ENCODE measurements at regions not wholly inside any gene's neighbourhood (a gene's known extent, or its start where the extent isn't known, plus 50 kb on each side); places are given as distances from the start of the nearest gene placed in this dataset.

DNA sequence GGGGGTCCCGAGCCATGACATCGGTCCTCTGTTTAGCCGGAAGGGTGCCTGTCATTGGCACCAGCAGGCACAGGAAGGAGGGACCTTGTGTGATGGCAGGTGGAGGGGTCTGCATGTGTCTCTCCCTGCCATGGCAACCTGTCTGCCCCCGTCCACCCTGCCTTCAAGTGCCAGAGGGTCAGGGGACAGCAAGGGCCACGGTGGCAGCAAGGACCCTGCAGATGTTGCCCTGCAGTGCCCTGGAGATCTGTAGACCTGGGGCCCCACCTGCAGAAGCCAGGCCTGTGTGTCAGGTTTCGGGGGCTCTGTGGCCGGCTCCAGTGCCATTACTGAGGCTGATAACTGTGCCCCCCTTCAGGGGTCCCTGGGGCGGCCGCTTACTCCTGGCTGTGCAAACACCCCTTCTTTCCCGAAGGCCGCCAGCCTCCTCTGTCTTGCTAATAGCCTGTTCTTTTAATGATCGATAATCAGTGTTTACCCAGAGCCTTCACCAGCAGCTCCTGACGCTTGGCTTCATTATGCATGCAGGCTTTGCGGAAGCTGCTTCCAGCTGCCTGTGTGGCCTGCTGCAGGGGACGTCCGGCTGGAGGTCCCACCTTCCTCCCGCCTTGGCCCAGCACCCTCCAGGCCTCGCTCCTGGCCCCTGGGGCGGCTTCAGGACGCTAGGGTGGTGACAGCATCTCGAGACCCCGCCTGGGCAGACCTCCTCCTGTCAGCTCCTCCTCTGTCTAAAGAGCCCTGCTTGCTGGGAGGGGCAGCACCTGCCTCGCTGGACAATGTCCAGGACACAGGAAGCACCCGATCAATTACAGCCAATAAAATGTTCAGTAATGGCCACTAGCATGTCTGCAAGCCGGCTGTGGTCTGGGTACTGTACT lies 153.0 kb downstream of the KIF26A start:
- no peak for DNase-seq (ENCODE audit: low spot score)

DNA sequence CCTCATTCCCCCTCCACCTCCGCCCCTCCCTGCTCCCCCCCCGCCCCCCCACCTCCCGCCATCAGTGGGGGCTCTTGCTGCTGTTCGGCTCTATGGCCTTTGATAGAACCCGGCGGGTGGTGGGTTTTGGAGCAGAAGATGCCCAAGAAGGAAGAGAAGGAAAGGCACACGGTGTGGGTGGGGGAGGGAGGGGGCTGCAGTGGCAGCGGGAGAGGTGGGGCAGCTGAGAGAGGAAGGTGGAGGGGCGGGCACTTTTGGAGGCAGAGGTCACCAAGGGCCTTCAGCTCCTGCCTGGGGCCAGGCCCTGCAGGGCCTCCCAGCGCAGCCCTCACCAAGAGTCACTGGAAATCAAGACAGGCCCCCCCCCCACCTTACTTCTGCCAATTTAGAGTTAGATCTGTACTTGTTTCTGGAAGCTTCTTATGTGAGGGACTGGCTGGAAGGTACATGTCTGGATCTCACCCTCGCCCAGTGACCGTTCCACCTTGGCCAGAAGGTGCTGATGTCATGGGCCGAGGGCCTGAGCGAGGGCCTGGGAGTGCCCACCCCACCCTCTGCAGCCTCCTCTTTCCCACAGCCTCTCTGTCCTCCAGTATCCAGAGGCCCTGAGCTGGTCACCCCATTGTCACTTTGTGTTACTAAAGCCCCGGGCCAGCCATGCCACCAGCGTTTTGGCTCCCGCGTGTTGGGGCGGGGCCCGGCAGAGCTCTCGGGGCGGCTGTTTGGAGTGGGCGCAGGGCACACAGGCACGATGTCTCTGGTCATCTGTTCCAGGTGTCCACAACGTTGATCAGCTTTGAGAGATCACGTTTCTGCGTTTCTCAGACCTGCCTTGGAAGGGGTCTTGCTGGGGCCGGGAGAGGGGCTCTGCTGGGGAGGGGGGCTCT lies 153.9 kb downstream of the KIF26A start:
- DNase-seq (ENCODE audit: low spot score) = no peak

DNA sequence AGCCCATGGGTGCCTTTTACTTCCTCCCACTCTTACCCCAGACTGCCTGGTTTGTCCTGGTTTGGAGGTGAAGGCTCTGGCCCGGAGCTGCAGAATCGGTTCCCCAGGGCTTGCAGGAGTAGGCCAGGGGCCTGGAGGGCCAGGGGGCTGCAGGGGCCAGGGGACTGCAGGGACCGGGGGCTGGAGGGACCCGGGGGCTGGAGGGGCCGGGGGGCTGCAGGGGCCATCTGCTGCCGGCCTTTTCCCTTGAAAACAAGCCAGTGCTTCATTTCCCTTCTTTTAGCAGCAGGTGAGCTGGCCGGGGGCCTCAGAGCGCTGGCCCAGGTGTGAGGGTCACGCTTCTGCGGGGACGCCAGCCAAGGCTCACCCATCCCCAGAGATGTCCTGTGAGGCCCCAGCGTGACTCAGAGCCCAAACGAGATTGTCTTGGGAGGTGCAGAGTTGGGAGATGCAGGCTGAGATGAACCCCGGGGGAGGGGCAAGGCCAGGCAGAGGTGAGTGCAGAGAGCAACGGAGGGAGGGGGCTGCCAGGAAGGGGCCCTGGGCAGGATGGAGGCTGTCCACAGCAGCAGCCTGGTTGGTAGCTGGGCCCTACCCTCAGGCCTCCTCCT lies 154.9 kb downstream of the KIF26A start:
- DNase-seq (ENCODE audit: low spot score) = no peak

DNA sequence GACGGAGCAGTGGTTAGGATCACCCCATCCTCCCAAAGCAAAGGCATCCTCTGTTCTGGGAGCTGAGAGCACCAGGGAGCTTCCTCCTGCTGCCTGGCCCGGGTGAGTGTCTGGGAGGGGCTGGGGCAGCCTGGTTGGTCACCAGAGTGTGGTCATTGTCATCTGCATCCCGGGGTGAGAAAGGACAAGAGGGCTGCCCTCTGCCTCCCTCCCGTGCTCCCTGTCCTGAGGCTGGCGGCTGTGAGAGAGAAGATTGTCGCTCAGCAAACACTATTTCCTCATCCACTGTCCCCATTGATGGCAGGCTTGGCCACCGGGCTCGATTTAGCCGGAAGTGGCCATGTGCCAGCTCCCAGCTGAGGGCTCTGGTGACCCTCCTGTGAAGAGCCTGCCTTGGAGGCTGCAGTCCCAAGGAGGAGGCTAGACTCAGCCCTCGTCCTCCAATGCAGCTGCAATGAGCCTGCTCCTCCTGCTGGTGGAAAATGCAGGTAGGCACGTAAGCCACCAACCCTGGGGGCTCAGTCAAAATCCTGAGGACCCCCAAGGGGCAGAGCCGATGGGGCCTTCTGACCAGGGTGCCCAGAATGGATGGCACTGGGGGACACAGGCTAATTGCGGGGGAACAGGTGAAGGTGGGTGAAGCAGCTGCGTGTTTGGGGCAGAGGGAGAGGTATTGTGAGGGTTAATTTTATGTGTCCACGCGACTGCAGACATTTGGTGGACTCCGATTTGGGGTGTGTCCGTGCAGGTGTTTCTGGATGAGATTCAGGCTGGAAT lies 155.7 kb downstream of the KIF26A start:
- no peak for DNase-seq (ENCODE audit: low spot score)

DNA sequence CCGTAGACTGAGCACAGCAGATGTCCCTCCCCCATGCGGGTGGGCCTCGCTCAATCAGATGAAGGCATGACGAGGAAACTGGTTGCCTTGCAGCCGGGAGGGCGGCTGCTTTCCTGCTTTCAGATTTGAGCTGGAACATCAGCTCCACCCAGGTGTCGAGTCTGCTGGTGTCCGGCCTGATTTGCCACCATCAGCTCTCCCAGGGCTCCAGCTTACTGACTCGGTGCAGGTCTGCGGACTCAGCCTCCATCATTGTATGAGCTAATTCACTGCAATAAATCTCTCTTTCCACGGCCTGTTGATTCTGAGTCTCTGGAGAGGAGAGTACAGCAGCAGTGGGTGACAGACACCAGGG lies 156.2 kb downstream of the KIF26A start:
- DNase-seq (ENCODE audit: low spot score) = no peak

DNA sequence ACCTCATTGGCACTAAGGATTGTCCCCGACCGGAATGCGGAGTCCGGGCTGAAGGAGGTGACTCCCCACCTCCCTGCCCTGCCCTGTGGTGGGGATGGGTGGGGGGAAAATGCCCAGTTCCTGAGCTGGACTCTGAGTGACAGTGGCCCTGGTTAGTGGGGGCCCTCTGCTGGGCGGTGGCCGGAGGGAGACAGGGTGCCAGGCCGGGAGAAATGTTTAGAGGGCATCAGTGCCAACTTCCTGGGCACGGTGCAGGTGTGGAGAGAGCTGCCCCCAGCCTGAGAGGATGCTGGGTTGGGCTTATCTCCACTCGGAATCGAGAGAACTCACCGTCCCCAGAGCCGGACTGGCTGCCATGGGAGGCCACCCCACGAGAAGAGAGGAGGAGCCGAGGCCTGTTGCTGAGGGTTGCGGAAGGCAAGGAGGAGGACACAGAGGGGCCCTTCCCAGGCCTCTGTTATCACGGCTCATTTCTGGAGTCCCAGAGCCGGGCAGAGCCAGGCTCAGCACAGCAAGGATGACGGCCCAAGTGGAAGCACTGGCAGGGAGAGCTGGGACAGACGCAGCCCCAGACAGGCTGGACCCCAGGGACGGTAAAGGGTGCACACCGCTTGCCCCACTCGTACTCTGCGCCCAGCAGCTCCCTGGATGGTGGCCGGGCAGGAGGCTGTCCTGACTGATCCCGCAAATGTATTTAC lies 156.7 kb downstream of the KIF26A start:
- DNase-seq (ENCODE audit: low spot score) = no peak

DNA sequence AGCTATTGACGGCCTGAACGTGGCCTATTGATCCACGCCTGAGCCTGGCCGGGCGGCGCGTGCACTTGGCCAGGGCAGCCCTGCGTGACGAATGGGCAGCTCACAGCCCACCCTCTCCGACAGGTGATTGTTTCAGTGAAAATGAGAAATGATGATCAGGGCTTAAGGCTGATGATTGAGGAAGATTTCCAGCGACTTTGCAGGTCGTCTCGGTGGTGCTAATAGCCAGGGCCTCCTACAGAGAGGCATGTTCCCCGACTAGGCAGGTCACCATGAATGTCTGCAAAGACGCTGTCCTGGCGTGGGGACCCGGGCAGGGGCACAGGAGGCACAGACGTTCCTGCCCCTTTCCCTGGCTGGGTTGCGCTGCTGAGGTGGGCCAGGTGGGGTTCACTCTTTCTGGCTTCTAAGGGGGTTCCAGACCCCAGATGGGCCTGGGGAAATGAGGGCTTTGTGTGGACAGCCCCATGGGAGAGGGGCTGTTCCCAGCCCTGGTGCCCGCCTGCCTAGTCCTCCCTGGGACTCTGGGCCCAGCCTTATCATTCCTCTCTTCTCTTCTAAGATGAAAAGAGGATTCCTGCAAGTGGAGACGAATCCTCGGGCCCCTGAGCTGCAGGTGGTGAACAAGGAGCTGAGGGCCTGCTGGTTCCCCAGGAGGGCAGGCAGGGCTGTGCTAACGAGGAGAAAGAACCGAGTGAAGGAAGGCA lies 157.4 kb downstream of the KIF26A start:
- DNase-seq (ENCODE audit: low spot score) = no peak

DNA sequence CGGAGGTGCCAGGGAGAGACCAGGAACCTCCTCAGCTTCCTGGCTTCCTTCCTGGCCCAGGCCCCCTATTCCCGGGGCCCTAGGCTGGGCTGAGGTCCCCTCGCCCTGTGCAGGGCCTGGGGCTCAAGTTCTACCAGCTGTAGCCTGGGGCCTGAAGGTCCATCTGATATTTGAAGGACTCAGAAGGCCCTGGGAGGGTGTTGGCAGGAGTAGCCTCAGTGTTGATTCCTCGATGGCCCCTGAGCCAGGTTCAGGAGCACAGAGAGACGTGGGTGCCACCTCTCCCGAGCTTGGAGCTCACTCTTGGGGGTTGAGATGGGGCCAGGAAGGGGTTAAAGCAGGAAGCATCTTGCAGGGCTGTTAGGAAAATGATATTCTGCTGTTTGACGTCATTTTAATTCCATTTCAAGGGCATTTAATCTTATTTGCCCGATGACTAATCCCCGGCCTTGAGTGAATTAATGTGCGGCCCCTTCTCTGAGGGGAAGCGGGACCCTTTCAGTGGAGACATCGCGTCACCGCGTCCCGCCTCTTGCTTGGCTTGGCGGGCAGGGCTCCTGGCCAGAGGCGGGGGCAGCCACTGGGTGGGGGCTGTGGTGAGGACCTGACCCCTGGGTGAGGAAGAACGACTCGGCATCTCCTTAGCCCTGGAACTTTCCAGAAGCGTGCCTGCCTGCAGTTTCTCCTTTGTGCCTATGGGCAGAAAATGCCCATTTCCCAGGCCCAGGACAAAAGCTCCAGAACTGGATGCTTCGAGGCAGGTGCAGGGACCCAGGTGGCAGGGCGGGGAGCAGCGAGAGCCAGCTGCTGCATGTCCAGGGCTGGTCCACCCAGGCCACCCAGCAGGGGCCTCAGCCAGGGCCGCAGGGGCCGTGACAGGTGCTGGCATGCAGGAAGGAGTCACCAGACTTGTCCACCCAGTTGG lies 158.3 kb downstream of the KIF26A start:
- DNase-seq (ENCODE audit: low spot score) = no peak

DNA sequence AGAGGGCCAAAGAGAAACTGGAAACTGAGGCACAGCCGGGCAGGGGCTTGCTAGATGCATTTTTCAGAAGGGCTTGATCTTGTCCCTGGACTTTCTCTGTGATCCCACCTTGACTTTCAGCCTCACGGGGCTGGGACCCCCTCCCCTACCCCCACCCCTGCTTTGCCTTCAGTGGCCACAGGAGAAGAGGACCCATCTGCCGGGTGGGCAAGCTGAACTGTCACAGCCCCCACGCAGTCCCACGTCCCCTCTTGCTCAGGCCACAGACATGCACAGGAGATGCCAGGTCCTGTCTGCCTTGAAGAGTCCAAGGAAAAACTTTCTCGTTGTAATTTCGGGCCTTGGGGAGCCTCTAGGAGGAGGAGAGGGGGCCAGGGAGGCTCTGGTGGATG lies 158.9 kb downstream of the KIF26A start:
- DNase-seq (ENCODE audit: low spot score) = no peak

DNA sequence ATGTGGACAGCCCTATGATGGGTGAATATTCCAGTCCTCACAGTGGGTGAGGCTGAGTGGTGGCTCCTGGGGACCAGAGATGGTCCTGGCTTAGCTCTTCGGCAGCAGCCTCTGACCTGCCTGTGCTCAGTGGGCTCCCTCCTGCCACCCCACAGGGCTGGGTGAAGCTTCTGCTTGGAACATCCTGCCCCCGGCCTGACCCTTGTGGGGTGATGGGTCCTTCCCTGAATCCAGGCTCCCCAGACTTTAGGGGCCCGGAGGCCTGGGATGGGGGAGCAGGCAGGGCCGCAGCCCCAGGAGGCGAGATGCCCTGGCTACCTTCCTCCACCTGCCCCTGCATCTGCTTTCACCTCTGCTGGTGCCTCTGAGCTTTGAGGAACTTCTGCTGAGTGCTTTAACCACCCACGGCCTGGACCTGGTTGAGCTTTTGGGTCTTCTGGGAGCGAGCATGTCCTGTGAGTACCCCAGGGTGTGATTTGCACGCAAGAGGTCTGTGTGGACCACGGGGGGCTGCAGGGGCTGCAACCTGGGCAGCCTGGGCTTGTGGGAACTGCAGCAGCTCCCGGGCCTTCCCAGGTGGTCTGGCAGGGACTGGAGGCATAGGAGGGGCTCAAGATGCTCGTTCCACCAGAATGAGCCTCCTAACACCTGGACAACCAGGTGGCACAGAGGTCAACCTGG lies 159.5 kb downstream of the KIF26A start:
- no peak for DNase-seq (ENCODE audit: low spot score)

DNA sequence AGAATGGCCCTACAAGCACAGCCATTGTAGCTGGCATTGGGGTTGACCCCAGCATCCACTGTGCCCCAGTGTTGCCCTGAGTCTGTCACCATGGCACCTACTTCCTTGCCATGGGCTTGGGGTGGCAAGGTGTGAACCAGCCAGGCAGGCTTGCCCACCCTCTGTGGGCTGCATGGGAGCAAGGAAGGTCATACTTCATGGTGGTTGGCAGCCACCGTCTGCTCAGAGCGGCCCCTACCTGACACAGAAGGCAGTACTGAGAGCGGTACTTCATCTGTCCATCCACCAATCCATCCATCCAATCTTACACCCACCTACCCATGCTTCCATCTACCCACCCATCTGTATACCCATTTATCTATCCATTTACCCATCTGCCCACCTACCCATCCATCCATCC lies 160.1 kb downstream of the KIF26A start:
- DNase-seq (ENCODE audit: low spot score) = no peak

DNA sequence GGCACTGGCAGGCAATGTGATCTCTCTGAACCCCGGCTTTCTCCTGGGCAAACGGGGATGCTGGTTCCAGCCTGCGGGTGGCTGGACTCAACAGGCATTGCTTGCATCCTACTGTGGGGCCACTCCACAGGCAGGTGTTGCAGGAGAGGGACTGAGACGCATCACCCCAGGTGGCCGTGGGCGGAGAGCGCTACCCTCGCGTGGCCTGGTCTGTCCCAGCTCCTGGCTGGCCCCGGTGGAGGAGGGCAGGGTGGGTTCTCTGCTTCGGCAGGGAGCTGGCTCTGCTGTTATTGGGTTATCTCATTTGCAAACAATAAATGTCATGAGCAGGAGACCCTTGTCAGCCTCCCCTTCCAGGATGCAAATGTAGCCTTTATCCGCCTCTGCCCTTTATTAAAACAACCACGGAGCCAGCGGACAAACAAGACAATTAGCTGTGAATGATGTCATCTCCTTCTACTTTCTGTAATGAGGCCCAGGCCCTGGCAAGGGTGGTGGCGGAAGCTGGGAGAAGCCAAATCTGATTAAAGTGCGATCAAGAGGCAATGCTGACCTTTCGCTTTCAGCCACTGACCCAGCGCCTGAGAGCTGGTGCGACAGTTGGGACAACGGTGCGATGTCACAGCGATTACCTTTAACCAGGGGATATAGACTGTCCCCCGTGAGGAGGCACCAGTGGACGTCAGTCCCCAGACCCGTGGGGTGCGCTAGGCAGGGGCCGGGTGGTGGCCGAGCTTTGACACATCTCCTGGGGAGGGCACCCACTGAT lies 161.8 kb downstream of the KIF26A start:
- no peak for DNase-seq (ENCODE audit: low spot score)

DNA sequence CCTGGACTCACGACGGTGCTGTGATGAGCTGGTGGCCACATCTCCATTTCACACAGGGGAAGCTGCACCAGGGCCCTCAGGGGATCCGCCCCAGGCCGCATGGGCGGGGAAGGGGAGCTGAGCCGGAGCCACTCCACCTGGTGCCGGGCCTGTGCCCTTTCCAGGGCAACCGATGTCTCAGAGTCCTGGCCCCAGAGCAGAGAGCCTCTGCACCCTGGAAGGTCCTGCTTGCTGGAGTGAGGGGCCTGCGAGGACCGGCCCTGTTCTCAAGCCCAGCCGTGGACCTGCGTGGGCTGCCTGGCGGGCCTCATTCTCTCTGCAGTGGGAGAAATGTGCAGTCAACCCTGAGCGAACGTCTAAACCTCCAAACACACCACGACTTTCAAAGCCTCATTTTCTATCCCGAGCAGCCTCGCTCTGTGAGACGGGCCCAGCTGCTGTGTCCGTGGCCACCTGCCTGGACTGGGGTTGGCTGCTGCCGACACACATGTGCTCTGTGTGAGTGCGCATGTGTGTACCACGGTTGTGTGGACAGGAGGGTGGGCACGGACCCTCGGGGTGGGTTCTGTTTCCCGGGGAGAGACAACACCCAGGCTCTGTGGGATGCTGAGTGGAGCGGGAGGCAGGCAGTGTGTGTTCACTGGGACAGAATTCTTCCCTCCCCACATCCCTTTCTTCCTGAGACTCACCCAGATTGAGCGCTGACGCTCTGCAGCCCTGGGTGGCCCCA lies 163.5 kb downstream of the KIF26A start:
- DNase-seq (ENCODE audit: low spot score) = no peak

DNA sequence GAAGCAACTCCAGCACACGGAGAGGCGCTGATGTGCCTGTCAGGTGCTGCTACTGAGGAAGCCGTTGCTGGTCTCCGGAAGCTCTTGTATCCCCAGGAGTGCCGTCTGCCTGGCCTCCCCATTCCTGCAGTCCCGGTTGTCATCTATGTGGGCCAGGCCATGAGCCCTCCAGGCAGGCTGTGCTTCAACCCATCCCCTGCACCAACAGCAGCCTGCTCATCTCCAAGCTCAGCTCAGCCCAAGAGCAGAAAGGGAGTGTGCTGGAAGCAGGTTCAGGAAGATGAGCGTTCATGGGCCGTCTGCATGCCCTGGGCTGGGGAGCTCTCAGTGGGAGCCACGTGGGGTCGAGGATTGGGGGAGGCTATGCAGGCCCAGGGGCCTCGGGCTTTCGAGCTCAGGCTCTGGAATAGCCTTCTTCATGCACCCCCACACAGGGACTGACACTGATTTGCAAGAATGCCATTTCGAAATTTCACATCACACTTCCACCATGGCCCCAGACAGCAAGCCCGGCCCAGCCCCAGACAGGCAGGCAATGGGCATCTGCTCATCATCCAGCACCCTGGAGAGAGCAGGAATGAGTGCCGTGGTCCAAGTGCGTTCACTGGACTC lies 164.5 kb downstream of the KIF26A start:
- no peak for DNase-seq (ENCODE audit: low spot score)

DNA sequence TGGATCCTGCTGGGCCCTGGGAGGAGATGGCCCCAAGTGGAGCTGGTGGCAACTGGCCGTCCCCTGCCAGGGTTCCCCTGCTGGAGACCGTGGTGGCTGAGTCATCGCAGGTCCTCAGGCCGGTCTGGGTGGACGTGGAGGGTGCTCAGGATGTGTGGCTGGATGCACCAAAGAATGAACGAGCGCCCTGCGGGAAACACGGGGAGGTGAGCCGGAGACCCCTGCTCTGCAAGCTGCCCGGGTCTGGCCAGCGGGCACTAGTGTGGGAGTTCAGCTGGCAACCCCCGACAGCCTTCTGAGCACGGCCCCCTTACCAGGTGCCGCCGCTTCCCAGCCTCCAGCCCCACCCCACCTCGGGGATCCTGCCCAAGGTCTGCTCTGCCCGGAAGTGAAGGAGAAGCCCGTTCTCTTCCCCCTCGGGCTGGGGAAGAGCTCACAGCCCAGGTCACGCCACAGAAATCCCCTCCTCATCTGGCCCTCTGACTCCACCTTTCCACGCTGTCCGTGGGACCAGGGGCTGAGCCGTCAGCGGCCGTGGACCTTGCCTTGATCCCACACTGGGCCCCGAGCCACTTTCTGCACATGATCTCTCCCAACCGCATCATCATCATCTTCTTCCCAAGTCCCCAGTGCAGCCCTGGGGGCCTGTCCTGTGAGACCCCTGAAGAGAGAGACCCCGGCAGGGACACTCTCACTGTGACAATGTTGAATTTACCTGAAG lies 165.5 kb downstream of the KIF26A start:
- no peak for DNase-seq (ENCODE audit: low spot score)
